NCI-H524 treated with DMSO at 0.1 percent for 48 hours (cell line): ENCODE measurements at regions not wholly inside any gene's neighbourhood (a gene's known extent, or its start where the extent isn't known, plus 50 kb on each side); places are given as distances from the start of the nearest gene placed in this dataset.
"Not testable (repeated sequence)": the region's sequence is repeated elsewhere in the genome, so short reads cannot be mapped to it uniquely, and the experiment has no call there.

Experiments used
- DNase-seq: peaks from one replicate; lab custom pipeline; 2025; lab: John Stamatoyannopoulos, UW

GRCh38 chr2:18986046-18986445, 372.4 kb downstream of the OSR1 start:
- DNase-seq: no peak

GRCh38 chr2:18980786-18981430, 377.5 kb downstream of the OSR1 start:
- DNase-seq: no peak

- no peak for DNase-seq
Measured at GRCh38 chr2:18980104-18980785, 378.2 kb downstream of the OSR1 start.

- DNase-seq: no peak
Measured at GRCh38 chr2:18977409-18977808, 381.0 kb downstream of the OSR1 start.

- DNase-seq: no peak
Measured at GRCh38 chr2:18976168-18976961, 382.1 kb downstream of the OSR1 start.

- DNase-seq: no peak
Measured at GRCh38 chr2:18975506-18976167, 382.8 kb downstream of the OSR1 start.

GRCh38 chr2:18971628-18972027, 382.3 kb upstream of the NT5C1B start:
- no peak for DNase-seq

- no peak for DNase-seq
Measured at GRCh38 chr2:18971069-18971378, 381.7 kb upstream of the NT5C1B start.

GRCh38 chr2:18966131-18966530, 376.8 kb upstream of the NT5C1B start:
- DNase-seq: no peak

GRCh38 chr2:18963739-18964256, 374.4 kb upstream of the NT5C1B start:
- DNase-seq: not testable (repeated sequence)

- no peak for DNase-seq
Measured at GRCh38 chr2:18961991-18962421, 372.6 kb upstream of the NT5C1B start.

- no peak for DNase-seq
Measured at GRCh38 chr2:18959952-18960717, 370.8 kb upstream of the NT5C1B start.

- DNase-seq: no peak
Measured at GRCh38 chr2:18959200-18959599, 369.8 kb upstream of the NT5C1B start.

- DNase-seq: no peak
Measured at GRCh38 chr2:18957909-18958308, 368.5 kb upstream of the NT5C1B start.

- no peak for DNase-seq
Measured at GRCh38 chr2:18950361-18950851, 361.0 kb upstream of the NT5C1B start.

- no peak for DNase-seq
Measured at GRCh38 chr2:18949871-18950270, 360.5 kb upstream of the NT5C1B start.

GRCh38 chr2:18940184-18940583, 350.8 kb upstream of the NT5C1B start:
- no peak for DNase-seq

- not testable (repeated sequence) for DNase-seq
Measured at GRCh38 chr2:18939740-18940139, 350.4 kb upstream of the NT5C1B start.

GRCh38 chr2:18934886-18935285, 345.5 kb upstream of the NT5C1B start:
- no peak for DNase-seq

- no peak for DNase-seq
Measured at GRCh38 chr2:18932853-18933252, 343.5 kb upstream of the NT5C1B start.

GRCh38 chr2:18930971-18931370, 341.6 kb upstream of the NT5C1B start:
- DNase-seq: no peak
